GM21360 (cell line): ENCODE measurements at regions not wholly inside any gene's neighbourhood (a gene's known extent, or its start where the extent isn't known, plus 50 kb on each side); places are given as distances from the start of the nearest gene placed in this dataset.
"Not testable (repeated sequence)": the region's sequence is repeated elsewhere in the genome, so short reads cannot be mapped to it uniquely, and the experiment has no call there.

Experiments used
- ATAC-seq: cut with Tn5 transposase; IDR thresholded peaks from one replicate; pipeline ENCODE4 v1.9.1; 2021; ENCODE audit warnings: mild to moderate bottlenecking, moderate library complexity; ENCODE audit not compliant: unreplicated experiment

DNA sequence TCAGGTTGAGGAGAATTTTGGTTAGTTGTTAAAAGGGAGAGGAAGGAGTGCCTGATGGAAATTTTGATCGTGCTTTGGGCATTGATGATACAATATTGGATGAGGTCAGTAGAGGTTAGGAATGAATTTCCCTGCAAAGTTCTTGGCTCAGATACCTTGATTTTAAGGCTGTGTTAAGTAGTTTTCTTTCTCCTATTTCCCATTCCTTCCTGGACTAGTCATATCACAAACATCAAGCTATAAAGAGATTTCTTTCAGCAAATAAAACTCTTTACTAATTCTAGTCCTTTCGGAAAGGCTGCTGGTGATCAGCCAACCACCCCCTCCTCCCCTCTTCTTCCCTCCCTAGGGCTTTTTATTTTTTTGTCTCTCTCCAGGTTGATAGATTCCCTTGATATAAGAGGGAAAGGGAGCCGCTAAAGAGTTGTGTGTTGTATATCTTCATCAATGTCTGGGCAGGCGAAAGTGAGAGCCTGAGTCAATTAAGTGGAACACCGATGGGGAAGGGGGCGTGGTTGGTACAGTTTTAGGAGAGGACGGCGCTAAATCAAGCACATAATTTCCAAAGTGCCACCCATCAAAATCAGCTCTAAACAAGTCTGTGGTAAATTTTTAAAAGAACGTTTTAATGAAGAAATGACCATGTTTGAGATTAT, 100.1 kb upstream of the PLXNA2 start:
- ATAC-seq = no peak

GRCh38 chr1:208347191-208347590, 103.0 kb upstream of the PLXNA2 start:
- no peak for ATAC-seq

DNA sequence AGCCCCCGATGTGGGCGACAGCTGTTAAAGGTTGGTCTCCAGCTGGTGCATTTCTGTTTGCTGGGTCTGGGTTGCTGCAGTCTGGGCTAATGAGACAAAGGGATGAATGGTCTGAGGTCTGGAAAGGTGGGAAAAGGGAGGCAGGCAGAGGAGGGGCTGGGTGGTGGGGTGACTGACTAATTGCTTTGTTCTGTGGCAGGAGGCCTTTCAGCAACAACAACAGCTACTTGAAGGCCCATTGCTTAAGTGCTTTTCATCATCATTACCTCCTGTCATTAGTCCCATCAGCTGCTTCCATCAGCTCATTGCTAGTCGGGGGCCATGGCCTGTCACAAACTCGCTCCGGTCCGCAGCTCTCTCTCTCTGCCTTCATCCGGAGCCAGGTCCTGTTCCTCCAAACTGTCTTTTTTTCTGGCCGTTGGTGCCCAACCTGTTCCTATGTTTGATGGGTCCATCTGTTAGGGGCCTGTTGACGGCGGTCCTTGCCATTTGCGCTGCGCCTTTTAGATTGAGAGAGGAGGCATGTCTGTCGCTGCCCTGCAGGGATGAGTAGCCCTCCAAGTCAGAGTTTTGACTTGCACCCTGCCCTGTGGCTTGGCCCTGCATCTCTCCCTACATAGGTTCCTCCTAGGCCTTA, 105.6 kb upstream of the PLXNA2 start:
- ATAC-seq = no peak

DNA sequence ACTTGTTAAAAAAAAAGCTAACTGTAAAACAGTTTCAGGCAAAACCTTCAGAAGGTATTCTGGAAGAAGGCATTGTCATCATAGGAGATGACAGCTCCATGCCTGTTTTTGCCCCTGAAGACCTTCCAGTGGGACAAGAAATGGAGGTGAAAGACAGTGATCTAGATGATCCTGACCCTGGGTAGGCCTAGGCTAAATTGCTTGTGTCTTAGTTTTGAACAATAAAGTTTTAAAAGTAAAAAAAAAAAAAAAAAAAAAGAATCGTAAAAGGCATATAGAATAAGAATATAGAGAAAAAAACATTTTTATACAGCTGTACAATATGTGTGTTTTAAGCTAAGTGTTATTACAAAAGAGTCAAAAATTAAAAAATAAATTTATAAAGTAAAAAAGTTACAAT, 106.6 kb upstream of the PLXNA2 start:
- no peak for ATAC-seq

DNA sequence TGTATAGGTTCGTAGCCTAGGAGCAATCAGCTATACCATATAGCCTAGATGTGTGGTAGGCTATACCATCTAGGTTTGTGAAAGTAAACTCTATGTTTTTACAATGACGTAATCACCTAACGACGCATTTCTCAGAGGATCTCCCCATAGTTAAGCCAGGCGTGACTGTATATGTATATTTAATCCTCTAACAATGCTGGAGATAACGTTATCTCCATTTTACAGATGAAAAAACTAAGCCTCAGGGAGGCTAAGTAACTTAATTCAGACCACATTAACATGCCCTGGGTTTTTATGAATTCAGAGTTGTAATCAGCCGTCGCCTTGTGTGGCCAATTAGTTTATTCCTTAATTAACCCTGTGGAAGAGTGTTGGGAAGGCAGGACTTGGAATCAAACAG, 107.7 kb upstream of the PLXNA2 start:
- ATAC-seq = no peak

DNA sequence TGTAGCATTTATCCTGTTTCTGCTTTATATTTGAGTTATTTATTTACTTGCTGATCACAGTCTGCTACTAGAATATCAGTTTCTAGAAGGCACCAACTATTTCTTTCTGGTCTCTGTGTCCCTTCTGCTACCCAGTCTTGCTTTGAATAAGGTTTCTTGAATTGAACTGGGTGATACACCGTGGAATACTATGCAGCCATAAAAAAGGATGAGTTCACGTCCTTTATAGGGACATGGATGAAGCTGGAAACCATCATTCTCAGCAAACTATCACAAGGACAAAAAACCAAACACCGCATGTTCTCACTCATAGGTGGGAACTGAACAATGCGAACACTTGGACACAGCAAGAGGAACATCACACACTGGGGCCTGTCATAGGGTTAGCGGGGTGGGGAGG, 109.6 kb upstream of the PLXNA2 start:
- not testable (repeated sequence) for ATAC-seq

DNA sequence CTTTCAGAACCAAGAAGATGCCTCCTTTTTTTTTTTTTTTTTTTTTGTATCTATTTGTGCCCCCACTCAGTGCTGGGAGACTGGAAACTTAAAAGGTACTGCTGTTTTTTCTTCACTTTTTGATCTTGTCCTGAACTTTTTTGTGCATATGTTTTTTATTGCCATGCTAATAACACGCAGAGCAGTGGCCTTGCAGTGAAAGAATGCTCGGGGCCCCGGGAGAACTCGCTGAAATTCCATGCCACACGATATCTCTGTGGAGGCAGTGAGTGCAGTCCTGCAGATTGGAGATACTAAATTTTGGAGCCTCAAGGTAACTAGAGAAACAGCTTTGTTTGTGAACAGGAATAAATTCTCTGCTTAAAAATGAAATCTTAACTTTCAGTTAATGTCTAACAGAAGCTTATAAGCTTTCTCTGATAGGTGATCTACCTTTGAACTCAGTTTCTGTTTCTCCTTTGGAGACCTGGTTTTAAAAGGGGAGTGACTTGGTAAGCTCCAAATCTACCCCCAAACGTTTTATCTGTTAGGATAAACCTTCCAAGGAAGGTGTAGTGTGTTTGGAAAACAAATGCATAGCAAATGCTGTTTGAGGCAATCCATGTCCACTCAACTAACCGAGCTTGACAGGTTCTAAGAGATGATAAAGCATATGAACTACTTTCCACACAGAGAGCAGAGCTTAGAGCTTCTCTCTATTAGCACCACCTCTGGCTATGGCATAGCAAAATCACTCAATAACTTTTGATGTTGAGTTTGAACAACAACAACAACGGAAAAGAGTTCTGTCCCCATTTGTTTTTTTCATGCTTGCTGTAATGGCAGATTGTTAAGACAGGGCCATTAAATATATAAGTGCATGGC, 113.7 kb upstream of the PLXNA2 start:
- no peak for ATAC-seq

DNA sequence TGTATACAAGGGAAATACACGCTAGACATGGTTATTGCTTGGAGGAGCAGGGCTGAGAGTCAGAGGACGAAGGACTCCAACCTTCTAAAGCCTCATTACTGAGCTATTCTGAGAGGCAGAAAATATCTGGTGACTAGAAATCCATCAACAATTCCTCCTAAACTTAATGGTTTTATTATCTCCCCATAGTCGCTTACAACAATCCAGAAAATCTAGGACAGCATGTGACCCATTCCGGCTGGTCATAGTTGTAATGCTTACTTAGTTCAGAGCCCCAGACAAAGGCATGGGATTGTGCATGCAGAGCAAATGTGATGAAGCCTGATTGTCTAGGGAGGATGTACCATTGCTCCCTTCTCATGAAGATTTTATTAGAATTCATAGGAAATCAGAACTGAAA, 114.5 kb upstream of the PLXNA2 start:
- ATAC-seq = no peak

DNA sequence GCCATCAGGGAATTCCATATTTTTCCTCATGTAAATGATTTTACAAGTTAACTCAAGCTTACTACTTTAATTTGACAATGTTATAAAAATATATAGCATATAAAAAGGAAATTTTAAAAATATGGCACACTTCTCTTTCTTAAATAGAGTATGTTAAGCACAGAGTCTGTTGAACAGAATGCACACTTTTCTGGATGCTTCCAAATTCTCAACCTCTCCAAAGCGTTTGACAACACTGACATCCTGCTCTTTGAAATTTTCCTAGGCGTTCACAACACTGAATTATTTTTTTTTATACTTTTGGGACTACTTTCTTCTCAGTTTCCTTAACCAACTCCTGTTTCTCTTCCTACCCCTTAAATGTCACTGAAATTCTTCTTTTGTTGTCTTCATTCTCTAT, 117.8 kb upstream of the PLXNA2 start:
- no peak for ATAC-seq

DNA sequence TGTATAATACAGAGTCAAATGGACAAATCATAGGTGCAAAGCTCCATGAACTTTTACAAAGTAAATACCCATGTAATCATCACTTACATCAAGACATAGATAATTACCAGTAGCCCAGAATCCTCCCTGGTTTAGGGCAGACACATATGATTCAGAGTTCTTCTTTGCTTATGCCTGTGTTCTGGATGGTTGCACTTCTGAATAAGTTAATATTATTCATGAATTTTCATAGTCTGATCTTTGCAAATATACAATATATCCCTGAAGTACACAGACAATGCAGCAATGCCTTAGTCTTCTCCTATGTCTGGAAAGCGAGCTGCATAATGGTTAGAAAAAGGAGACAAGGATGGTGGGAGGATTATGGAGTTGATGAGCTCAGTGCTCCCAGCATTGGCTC, 122.4 kb upstream of the PLXNA2 start:
- no peak for ATAC-seq

DNA sequence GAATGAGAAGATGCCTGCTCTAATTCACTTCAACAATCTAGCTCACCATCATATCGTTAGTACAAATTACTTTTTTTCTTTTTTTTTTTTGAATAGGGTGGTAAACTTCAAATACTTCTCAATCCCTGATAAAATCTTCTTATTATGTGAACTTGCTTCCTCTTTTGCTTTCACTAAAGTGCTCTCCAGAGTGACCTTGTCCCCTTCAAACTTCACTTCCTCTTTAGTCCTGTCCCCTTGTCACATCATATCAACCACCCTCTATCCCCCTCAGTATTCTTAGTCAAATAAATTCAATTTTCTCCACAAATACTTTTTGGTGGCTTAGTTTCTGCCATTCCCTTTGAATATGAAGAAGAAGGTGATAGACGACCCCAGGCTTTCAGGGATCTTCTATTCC, 124.9 kb upstream of the PLXNA2 start:
- no peak for ATAC-seq

GRCh38 chr1:208369658-208370057, 125.5 kb upstream of the PLXNA2 start:
- no peak for ATAC-seq

DNA sequence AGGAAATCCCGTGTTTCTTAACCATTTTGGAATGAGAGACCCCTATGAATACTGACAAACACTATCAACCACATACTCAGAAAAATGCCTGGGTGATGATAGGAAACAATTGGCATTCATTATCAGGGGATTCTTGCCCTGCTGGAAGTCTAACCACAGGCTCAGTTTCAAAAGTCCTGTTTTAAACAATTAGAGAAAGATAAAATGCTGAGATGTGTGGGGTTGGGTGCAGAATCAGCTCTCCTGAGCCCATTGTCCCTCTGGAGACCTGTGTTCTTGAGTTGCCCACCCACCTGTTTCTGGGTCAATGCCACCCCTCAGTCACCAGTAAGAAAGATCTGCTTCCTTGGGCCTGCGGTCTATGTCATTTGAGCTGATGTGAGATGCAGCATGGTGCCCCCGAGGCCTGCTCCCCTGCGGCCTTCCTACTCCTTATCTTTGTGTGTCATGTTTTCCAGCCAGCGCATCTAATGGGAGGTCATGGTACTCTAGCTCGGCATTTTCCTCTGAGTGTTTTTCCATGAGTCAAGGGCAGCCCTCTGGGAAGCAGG, 130.3 kb upstream of the PLXNA2 start:
- no peak for ATAC-seq

GRCh38 chr1:208381481-208381880, 137.3 kb upstream of the PLXNA2 start:
- no peak for ATAC-seq

- ATAC-seq = no peak
Observed at GRCh38 chr1:208387908-208388811, 144.0 kb upstream of the PLXNA2 start.

DNA sequence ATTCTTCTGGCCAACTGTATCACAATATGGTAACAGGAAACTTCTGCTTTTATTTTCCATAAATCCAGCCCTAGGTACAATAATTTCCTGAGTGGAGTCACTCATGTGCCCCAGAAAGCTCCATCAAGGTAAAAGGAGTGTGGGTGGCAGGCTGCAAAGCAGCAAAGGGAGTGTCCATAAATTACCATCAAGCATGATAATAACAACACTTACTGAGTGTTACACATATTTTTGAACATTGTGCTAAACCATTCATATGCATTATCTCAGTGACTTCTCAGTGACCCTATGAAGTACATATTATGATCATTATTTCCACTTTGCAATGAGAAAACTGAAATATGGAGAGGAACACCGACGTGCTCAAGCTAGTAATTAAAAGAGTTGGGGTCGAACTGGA, 149.2 kb upstream of the PLXNA2 start:
- no peak for ATAC-seq

GRCh38 chr1:208393826-208394225, 149.6 kb upstream of the PLXNA2 start:
- no peak for ATAC-seq

- ATAC-seq = no peak
Observed at GRCh38 chr1:208397286-208397685, 153.1 kb upstream of the PLXNA2 start.

- no peak for ATAC-seq
Observed at GRCh38 chr1:208405014-208405413, 160.8 kb upstream of the PLXNA2 start.

- no peak for ATAC-seq
Observed at GRCh38 chr1:208409176-208409575, 165.0 kb upstream of the PLXNA2 start.

DNA sequence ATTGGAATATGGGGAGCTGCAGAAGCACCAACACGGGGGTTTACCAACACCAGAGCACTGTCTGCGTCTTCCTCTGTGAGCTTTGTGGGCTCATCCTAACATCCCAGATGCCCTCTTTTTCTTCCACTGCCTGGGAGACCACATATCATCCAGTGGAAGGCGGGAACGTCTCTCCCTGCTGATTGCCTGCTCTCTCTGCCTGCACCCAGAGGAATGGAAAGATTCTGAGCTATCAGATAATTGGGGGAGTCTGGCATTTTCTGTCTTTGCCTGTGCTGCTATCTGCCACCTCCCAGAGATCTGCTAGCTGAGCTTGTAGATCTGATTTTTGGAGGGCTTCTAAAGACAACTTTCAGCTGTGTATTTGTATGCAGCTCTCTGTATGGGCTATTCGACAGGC, 166.2 kb upstream of the PLXNA2 start:
- ATAC-seq = no peak
